ENCODE measurements at regions not wholly inside any gene's neighbourhood (a gene's known extent, or its start where the extent isn't known, plus 50 kb on each side); places are given as distances from the start of the nearest gene placed in this dataset.

GRCh38 chr12:58310368-58310767 is 369.0 kb downstream of the ATP23 start:
- no peak for DNase-seq (ENCODE audit: low spot score in 2 of 2, unreplicated experiment in 2 of 2)
- H3K9me3 Mint-ChIP-seq, result peaks cover 27% of the 10 kb centered on the region
- no peak overlapping the region for H3K27ac Mint-ChIP-seq

GRCh38 chr12:58310809-58311622 is 369.6 kb downstream of the ATP23 start:
- H3K4me3 Mint-ChIP-seq, result no peak overlapping the region
- no peaks in the 10 kb centered on the region for H3K4me1 Mint-ChIP-seq
- no peaks in the 10 kb centered on the region for H3K27me3 Mint-ChIP-seq (ENCODE audit: low read depth)
- no peak for TF ChIP-seq CTCF (IDR thresholded peaks at IDR 0.05; ENCODE audit: unreplicated experiment)
- no peak for DNase-seq (ENCODE audit: low spot score in 2 of 2, unreplicated experiment in 2 of 2)
- peaks cover 4% of the 10 kb centered on the region for H3K36me3 Mint-ChIP-seq
- peaks cover 27% of the 10 kb centered on the region for H3K9me3 Mint-ChIP-seq
- H3K27ac Mint-ChIP-seq, result no peak overlapping the region

More at GRCh38 chr12:58310368-58310767, 369.0 kb downstream of the ATP23 start:
- no peaks in the 10 kb centered on the region for H3K4me1 Mint-ChIP-seq
- no peak for TF ChIP-seq CTCF (IDR thresholded peaks at IDR 0.05; ENCODE audit: unreplicated experiment)
- H3K27me3 Mint-ChIP-seq (ENCODE audit: low read depth), result no peaks in the 10 kb centered on the region
- H3K4me3 Mint-ChIP-seq, result no peak overlapping the region
- H3K36me3 Mint-ChIP-seq, result peaks cover 4% of the 10 kb centered on the region

- H3K9me3 Mint-ChIP-seq, result peaks cover 15% of the 10 kb centered on the region
- DNase-seq (ENCODE audit: low spot score in 2 of 2, unreplicated experiment in 2 of 2), result no peak
- no peak overlapping the region for H3K4me3 Mint-ChIP-seq
- H3K27me3 Mint-ChIP-seq (ENCODE audit: low read depth), result no peaks in the 10 kb centered on the region
- H3K36me3 Mint-ChIP-seq, result no peaks in the 10 kb centered on the region
- no peak for TF ChIP-seq CTCF (IDR thresholded peaks at IDR 0.05; ENCODE audit: unreplicated experiment)
- H3K27ac Mint-ChIP-seq, result no peak overlapping the region
- H3K4me1 Mint-ChIP-seq, result no peaks in the 10 kb centered on the region
These were observed 371.9 kb downstream of the ATP23 start for GRCh38 chr12:58313091-58313855.

GRCh38 chr12:58314610-58315009 is 373.2 kb downstream of the ATP23 start:
- DNase-seq (ENCODE audit: low spot score in 2 of 2, unreplicated experiment in 2 of 2), result no peak
- Mint-ChIP-seq H3K4me1 (no peaks in the 10 kb centered on the region), H3K27me3 (ENCODE audit: low read depth) (no peaks in the 10 kb centered on the region), H3K36me3 (no peaks in the 10 kb centered on the region), H3K4me3 (no peak overlapping the region), H3K9me3 (peaks cover 22% of the 10 kb centered on the region), H3K27ac (no peak overlapping the region)
- TF ChIP-seq CTCF (IDR thresholded peaks at IDR 0.05; ENCODE audit: unreplicated experiment), result no peak

GRCh38 chr12:58316926-58317325 is 375.6 kb downstream of the ATP23 start:
- no peak for TF ChIP-seq CTCF (IDR thresholded peaks at IDR 0.05; ENCODE audit: unreplicated experiment)
- no peak overlapping the region for H3K4me3 Mint-ChIP-seq
- no peaks in the 10 kb centered on the region for H3K4me1 Mint-ChIP-seq
- H3K36me3 Mint-ChIP-seq, result no peaks in the 10 kb centered on the region
- DNase-seq (ENCODE audit: low spot score in 2 of 2, unreplicated experiment in 2 of 2), result no peak
- H3K27ac Mint-ChIP-seq, result no peak overlapping the region
- H3K27me3 Mint-ChIP-seq (ENCODE audit: low read depth), result no peaks in the 10 kb centered on the region
- peaks cover 19% of the 10 kb centered on the region for H3K9me3 Mint-ChIP-seq
